Mammary epithelial cell (primary cell): ENCODE measurements at regions not wholly inside any gene's neighbourhood (a gene's known extent, or its start where the extent isn't known, plus 50 kb on each side); places are given as distances from the start of the nearest gene placed in this dataset.

Experiments used
- EZH2 ChIP-seq: IDR thresholded peaks from 2 replicates; pipeline ENCODE4 v1.6.1; 2012; ENCODE audit warnings: low read length, inconsistent platforms, borderline replicate concordance
- TF ChIP-seq, protein P1 (sequence below), 2 donors: IDR thresholded peaks in 1 of 2; conservative IDR thresholded peaks in 1 of 2; 2 replicates each; pipeline ENCODE4 v1.5.1; 2011 to 2012; ENCODE audit warnings: inconsistent platforms in 2 of 2, low read length in 2 of 2, mild to moderate bottlenecking in 2 of 2, control low read depth in 1 of 2, low read depth in 1 of 2; ENCODE audit not compliant: insufficient read depth in 1 of 2; ENCODE audit errors: extremely low read depth in 1 of 2

GRCh38 chr4:28117084-28117682, 1256.5 kb downstream of the STIM2 start:
- no peak for TF ChIP-seq EZH2
- TF ChIP-seq, protein P1, sequence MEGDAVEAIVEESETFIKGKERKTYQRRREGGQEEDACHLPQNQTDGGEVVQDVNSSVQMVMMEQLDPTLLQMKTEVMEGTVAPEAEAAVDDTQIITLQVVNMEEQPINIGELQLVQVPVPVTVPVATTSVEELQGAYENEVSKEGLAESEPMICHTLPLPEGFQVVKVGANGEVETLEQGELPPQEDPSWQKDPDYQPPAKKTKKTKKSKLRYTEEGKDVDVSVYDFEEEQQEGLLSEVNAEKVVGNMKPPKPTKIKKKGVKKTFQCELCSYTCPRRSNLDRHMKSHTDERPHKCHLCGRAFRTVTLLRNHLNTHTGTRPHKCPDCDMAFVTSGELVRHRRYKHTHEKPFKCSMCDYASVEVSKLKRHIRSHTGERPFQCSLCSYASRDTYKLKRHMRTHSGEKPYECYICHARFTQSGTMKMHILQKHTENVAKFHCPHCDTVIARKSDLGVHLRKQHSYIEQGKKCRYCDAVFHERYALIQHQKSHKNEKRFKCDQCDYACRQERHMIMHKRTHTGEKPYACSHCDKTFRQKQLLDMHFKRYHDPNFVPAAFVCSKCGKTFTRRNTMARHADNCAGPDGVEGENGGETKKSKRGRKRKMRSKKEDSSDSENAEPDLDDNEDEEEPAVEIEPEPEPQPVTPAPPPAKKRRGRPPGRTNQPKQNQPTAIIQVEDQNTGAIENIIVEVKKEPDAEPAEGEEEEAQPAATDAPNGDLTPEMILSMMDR (conservative IDR thresholded peaks at IDR 0.05 in 1 of 2, IDR thresholded peaks at IDR 0.05 in 1 of 2; ENCODE audit: extremely low read depth in 1 of 2, insufficient read depth in 1 of 2, low read depth in 1 of 2, low read length in 2 of 2): no peak
